Esophagus squamous epithelium (tissue), 5 donors: ENCODE measurements at regions not wholly inside any gene's neighbourhood (a gene's known extent, or its start where the extent isn't known, plus 50 kb on each side); places are given as distances from the start of the nearest gene placed in this dataset.
A peak's percentile ranks its signal among the peaks of the same experiment; 100 is the strongest.

Experiments
- DNase-seq: peaks from one replicate; lab custom pipeline; 2025; lab: John Stamatoyannopoulos, UW
- H3K27ac ChIP-seq, 4 donors: fragments of 200-600 bp; sonication (generic); one replicate each; pipeline ENCODE4 v1.5.1; 2016 to 2019; ENCODE audit warnings: mild to moderate bottlenecking in 1 of 4
- H3K27me3 ChIP-seq, 4 donors: fragments of 200-600 bp; sonication (generic); 1 replicate in 3 of 4; 2 replicates in 1 of 4; pipeline versions ENCODE4 v1.5.1 to v1.6.0; 2017 to 2021; ENCODE audit warnings: antibody characterized with exemption in 1 of 4
- H3K36me3 ChIP-seq, 3 donors: fragments of 200-600 bp; sonication (generic); one replicate each; pipeline ENCODE4 v1.5.1; 2016 to 2019
- H3K4me1 ChIP-seq, 3 donors: fragments of 200-600 bp; sonication (generic); one replicate each; pipeline ENCODE4 v1.5.1; 2017 to 2019
- H3K4me3 ChIP-seq, 4 donors: fragments of 200-600 bp; sonication (generic); 1 replicate in 3 of 4; 2 replicates in 1 of 4; pipeline ENCODE4 v1.5.1; 2016 to 2019; ENCODE audit warnings: mild to moderate bottlenecking in 2 of 4, moderate library complexity in 1 of 4
- H3K9me3 ChIP-seq, 3 donors: fragments of 200-600 bp; sonication (generic); one replicate each; pipeline ENCODE4 v1.5.1; 2016 to 2019
- CTCF ChIP-seq, 6 experiments: fragments of 450-650 bp in 4 of 6; fragments of 200-600 bp in 2 of 6; sonication (generic) in 2 of 6; IDR thresholded peaks; one replicate each; pipeline ENCODE4 v1.5.1; 2016 to 2019; ENCODE audit warnings: antibody characterized with exemption in 6 of 6, mild to moderate bottlenecking in 4 of 6, moderate library complexity in 4 of 6
- POLR2A ChIP-seq, 4 donors: fragments of 450-650 bp; IDR thresholded peaks; one replicate each; pipeline ENCODE4 v1.6.1; 2017; ENCODE audit warnings: antibody characterized with exemption in 4 of 4, mild to moderate bottlenecking in 4 of 4, moderate library complexity in 3 of 4
- WGBS, 2 donors: methylation state at CpG; one replicate each; pipeline ENCODE4 v1.1.5; 2018; 5-methylcytosine and 5-hydroxymethylcytosine counted together
- intact Hi-C: fragments of 100-400 bp; cut with DNase I; formaldehyde crosslinking; loops from one replicate; pipeline ENCODE4 v1.15.0; 2022
- donor health status: DM: yes; HTN: yes; CAD: no.

- H3K4me1 ChIP-seq, result peaks cover 0 to 12% (median 0%) of the 10 kb centered on the region in 3 donors
- 40 to 55% methylated on average over 5 of the region's 5 CpGs for WGBS, 2 donors
- TF ChIP-seq CTCF (IDR thresholded peaks at IDR 0.05) (no peak), POLR2A (IDR thresholded peaks at IDR 0.05) (no peak)
- DNase-seq, result no peak
- intact Hi-C loops, result no loop called here
- H3K9me3 ChIP-seq, result no peaks in the 10 kb centered on the region
- H3K4me3 ChIP-seq, result no peak overlapping the region
- H3K27ac ChIP-seq, result no peak overlapping the region
- H3K36me3 ChIP-seq, result no peaks in the 10 kb centered on the region
- H3K27me3 ChIP-seq, result no peaks in the 10 kb centered on the region
These were observed 2429.7 kb downstream of the PCDH7 start for GRCh38 chr4:33149658-33150524.

- H3K4me1 ChIP-seq, result peaks cover 0 to 12% (median 0%) of the 10 kb centered on the region in 3 donors
- no peaks in the 10 kb centered on the region for H3K36me3 ChIP-seq
- peaks cover 0 to 4% (median 0%) of the 10 kb centered on the region in 3 donors for H3K9me3 ChIP-seq
- 27 to 63% methylated on average over 3 of the region's 3 CpGs for WGBS, 2 donors
- no peak overlapping the region for H3K4me3 ChIP-seq
- DNase-seq, result no peak
- TF ChIP-seq CTCF (IDR thresholded peaks at IDR 0.05) (no peak), POLR2A (IDR thresholded peaks at IDR 0.05) (no peak)
- intact Hi-C loops, result no loop called here
- H3K27me3 ChIP-seq, result no peaks in the 10 kb centered on the region
- H3K27ac ChIP-seq, result no peak overlapping the region
These were observed 2430.3 kb downstream of the PCDH7 start for GRCh38 chr4:33150525-33150910.

GRCh38 chr4:33160126-33160525 is 2440.0 kb downstream of the PCDH7 start:
- no peaks in the 10 kb centered on the region for H3K27me3 ChIP-seq
- 25 to 33% methylated on average over 2 of the region's 2 CpGs for WGBS, 2 donors
- no peak overlapping the region for H3K4me3 ChIP-seq
- intact Hi-C loops, result no loop called here
- TF ChIP-seq CTCF (IDR thresholded peaks at IDR 0.05) (peak in 1 of 6 experiments; percentile 16), POLR2A (IDR thresholded peaks at IDR 0.05) (no peak)
- H3K4me1 ChIP-seq, result no peaks in the 10 kb centered on the region
- H3K36me3 ChIP-seq, result no peaks in the 10 kb centered on the region
- DNase-seq, result no peak
- H3K27ac ChIP-seq, result no peak overlapping the region
- peaks cover 0 to 4% (median 0%) of the 10 kb centered on the region in 3 donors for H3K9me3 ChIP-seq

- Histone ChIP-seq H3K4me1 (no peaks in the 10 kb centered on the region), H3K4me3 (no peak overlapping the region), H3K9me3 (no peaks in the 10 kb centered on the region), H3K36me3 (no peaks in the 10 kb centered on the region), H3K27ac (no peak overlapping the region), H3K27me3 (no peaks in the 10 kb centered on the region)
- DNase-seq, result no peak
- WGBS, 2 donors, result 93 to 96% methylated on average over 4 of the region's 4 CpGs
- intact Hi-C loops, result no loop called here
- TF ChIP-seq CTCF (IDR thresholded peaks at IDR 0.05) (no peak), POLR2A (IDR thresholded peaks at IDR 0.05) (no peak)
These were observed 2441.0 kb downstream of the PCDH7 start for GRCh38 chr4:33161202-33161601.

- Histone ChIP-seq H3K36me3 (no peaks in the 10 kb centered on the region), H3K27ac (no peak overlapping the region), H3K4me3 (no peak overlapping the region), H3K9me3 (no peaks in the 10 kb centered on the region), H3K4me1 (no peaks in the 10 kb centered on the region), H3K27me3 (no peaks in the 10 kb centered on the region)
- DNase-seq, result no peak
- intact Hi-C loops, result no loop called here
- TF ChIP-seq CTCF (IDR thresholded peaks at IDR 0.05) (no peak), POLR2A (IDR thresholded peaks at IDR 0.05) (no peak)
These were observed 2442.0 kb downstream of the PCDH7 start for GRCh38 chr4:33162122-33162521.
